BJ (cell line): ENCODE measurements at regions not wholly inside any gene's neighbourhood (a gene's known extent, or its start where the extent isn't known, plus 50 kb on each side); places are given as distances from the start of the nearest gene placed in this dataset.

Experiments
- CTCF ChIA-PET: fragments of 350-600 bp; formaldehyde crosslinking; extraction: SDS; loops from one replicate; lab custom pipeline; 2021; ENCODE audit warnings: antibody characterized with exemption, inconsistent platforms; lab: Yijun Ruan, JAX
- POLR2A ChIA-PET: fragments of 300-600 bp; sonication (Branson Sonifier 250); formaldehyde crosslinking; extraction: SDS; loops from one replicate; lab custom pipeline; 2021; ENCODE audit warnings: antibody characterized with exemption; lab: Charles Lee
- DNase-seq: peaks from one replicate; pipeline ENCODE4 v3.0.0-alpha.2; 2011; ENCODE audit warnings: low read depth
- H3K27me3 ChIP-seq: 2 replicates; pipeline ENCODE4 v1.6.0; 2011; ENCODE audit warnings: low read length; ENCODE audit not compliant: control insufficient read depth, insufficient read depth
- H3K36me3 ChIP-seq: 2 replicates; pipeline ENCODE4 v1.5.1; 2011; ENCODE audit warnings: low read length; ENCODE audit not compliant: control insufficient read depth, insufficient read depth
- H3K4me3 ChIP-seq: 2 replicates; pipeline ENCODE4 v1.5.1; 2011; ENCODE audit warnings: low read depth, mild to moderate bottlenecking, control low read depth, low read length
- CTCF ChIP-seq: IDR thresholded peaks from 2 replicates; pipeline ENCODE4 v1.5.1; 2011; ENCODE audit warnings: low read depth, mild to moderate bottlenecking, control low read depth, inconsistent platforms, low read length, moderate library complexity; ENCODE audit not compliant: insufficient read depth

DNA sequence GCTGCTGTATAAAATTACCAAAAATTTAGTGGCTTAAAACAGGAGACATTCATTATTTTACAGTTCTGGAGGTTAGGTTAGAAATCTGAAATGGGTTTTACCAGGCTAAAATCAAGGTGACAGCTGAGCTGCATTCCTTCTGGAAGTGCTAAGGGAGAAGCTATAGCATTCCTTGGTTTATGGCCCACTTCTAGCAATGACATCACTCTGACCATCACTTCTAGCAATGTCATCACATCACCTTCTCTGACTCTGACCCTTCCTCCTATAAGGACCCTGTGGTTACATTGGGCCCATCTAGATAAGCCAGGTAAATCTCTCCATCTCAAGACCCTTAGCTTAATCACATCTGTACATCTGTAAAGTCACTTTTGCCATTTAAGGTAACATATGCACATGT lies 366.1 kb downstream of the EFNA5 start:
- ChIA-PET POLR2A (no interaction called here), CTCF (interaction anchor here (1.8 kb wide), 1 partner anchor 369 kb away, joined by 5 read pairs; no protein-coding TSS in a partner anchor)
- no peaks in the 10 kb centered on the region for H3K27me3 ChIP-seq
- H3K36me3 ChIP-seq, result no peaks in the 10 kb centered on the region
- DNase-seq, result no peak
- H3K4me3 ChIP-seq, result no peak overlapping the region
- no peak for TF ChIP-seq CTCF

- Histone ChIP-seq H3K27me3 (no peaks in the 10 kb centered on the region; the same call in 1 of the 2 replicates), H3K36me3 (no peaks in the 10 kb centered on the region), H3K4me3 (no peak overlapping the region)
- DNase-seq, result no peak
- POLR2A ChIA-PET, result no interaction called here
- CTCF ChIA-PET, result no interaction called here
- no peak for TF ChIP-seq CTCF
These were observed 367.4 kb downstream of the EFNA5 start for GRCh38 chr5:107303171-107303968.

DNA sequence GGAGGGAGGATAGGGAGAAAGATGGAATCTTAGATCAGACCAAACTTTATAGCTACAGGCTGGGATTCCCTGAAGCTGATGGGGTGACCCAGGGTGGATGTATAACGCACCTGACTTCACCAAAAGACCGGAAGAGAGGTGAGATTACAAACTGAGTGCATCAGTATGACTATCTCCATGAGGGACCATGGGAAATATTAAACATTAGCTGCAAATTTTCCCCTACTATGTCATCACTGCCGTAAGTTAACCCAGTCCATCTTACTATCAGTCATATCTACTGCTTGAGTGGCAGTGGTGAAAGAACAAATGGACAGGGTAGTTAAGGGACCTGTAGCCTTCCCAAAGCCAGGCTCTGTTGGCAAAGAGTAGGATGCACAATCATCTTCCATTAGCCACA lies 368.3 kb downstream of the EFNA5 start:
- no peak overlapping the region for H3K4me3 ChIP-seq
- ChIA-PET CTCF (no interaction called here), POLR2A (no interaction called here)
- no peak for TF ChIP-seq CTCF
- H3K36me3 ChIP-seq, result no peaks in the 10 kb centered on the region
- DNase-seq, result no peak
- H3K27me3 ChIP-seq, result no peaks in the 10 kb centered on the region; the same call in 1 of the 2 replicates

- ChIA-PET POLR2A (no interaction called here), CTCF (no interaction called here)
- Histone ChIP-seq H3K36me3 (no peaks in the 10 kb centered on the region), H3K27me3 (no peaks in the 10 kb centered on the region; the same call in 1 of the 2 replicates), H3K4me3 (no peak overlapping the region)
- no peak for DNase-seq
- TF ChIP-seq CTCF, result no peak
These were observed 368.7 kb downstream of the EFNA5 start for GRCh38 chr5:107301999-107302398.

DNA sequence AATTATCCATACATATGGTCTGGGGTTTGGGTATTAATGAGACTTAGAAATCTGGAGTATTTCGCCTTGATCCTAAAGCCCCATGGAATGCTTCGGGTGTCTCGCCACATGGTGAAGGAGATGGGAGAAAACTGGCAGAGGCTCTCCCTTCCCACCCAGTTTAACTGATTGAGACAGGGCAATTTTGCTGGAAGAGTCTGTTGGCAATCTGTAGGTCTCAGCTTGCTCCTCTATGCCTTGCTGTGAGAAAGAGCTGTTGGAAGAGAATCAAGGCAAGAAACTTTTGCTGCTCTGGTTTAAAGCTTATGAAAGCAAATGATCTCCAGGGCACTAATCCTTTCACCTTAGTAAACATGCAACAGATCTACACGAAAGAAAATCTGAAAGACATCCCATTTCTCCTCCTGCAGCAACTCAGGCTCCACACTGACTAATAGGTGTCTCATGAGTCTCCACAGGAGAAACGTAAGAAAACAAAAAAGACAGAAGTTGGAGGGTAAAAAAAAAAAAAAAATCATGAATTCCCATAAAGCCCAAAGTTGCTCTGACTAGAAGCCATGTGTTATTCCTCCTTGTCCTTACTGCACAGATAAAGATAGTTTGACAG lies 369.9 kb downstream of the EFNA5 start:
- no peak for DNase-seq
- Histone ChIP-seq H3K4me3 (no peak overlapping the region), H3K27me3 (no peaks in the 10 kb centered on the region; the same call in 1 of the 2 replicates), H3K36me3 (no peaks in the 10 kb centered on the region)
- ChIA-PET POLR2A (no interaction called here), CTCF (no interaction called here)
- no peak for TF ChIP-seq CTCF
